Midbrain (tissue), 1 donor: ENCODE measurements at regions not wholly inside any gene's neighbourhood (a gene's known extent, or its start where the extent isn't known, plus 50 kb on each side); places are given as distances from the start of the nearest gene placed in this dataset.

Experiments
- DNase-seq: peaks from one replicate; lab custom pipeline; 2025; lab: John Stamatoyannopoulos, UW

DNA sequence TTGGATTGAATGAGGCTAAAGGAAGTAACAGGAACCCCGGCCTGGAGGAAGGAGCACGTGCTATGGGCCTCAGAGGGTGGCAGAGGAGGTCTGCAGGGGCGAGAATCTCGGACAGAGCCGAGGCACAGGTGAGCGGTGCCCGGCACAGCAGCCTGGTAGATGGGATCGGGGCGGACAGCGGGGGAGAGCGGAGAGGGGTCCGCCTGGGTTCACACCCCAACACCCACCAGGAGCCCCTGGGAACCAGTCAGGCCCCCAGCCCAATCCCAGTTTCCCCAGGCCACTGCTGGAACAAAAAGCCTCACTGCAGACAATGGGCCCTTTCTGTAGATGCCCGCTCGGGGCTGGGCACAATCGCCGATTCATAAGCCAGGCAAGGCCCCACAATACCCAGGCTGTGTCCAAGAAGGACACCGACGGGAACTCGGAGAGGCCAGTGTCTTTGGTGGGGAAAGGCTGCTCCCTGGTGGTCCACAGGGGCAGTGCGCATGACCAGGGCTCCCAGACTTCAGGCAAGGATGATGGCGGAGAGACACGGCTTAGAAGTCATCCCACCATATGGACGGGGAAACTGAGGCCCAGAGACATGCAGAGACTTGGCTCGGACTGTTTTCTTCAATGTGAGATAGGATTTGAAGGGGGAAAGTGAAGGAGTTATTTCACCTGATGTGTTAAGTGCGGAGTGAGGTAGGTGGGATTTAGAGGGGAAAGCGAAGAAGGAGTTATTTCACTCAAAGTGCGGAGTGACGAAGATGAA, 106.9 kb upstream of the GPR26 start:
- DNase-seq, result peak; percentile 92

DNA sequence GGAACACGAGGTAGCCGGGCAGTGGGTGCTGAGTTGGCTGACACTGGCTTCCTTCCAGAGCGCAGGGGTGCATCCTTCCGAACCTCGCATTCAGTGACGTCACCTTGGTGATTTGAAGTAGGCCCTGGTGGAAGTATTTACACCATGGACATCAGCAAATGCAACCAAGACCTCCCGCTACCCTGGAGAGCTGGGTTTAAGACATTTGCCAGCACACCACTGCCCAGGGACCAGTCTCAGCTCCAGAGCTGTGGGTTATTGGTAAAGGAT, 106.4 kb upstream of the GPR26 start:
- no peak for DNase-seq

DNA sequence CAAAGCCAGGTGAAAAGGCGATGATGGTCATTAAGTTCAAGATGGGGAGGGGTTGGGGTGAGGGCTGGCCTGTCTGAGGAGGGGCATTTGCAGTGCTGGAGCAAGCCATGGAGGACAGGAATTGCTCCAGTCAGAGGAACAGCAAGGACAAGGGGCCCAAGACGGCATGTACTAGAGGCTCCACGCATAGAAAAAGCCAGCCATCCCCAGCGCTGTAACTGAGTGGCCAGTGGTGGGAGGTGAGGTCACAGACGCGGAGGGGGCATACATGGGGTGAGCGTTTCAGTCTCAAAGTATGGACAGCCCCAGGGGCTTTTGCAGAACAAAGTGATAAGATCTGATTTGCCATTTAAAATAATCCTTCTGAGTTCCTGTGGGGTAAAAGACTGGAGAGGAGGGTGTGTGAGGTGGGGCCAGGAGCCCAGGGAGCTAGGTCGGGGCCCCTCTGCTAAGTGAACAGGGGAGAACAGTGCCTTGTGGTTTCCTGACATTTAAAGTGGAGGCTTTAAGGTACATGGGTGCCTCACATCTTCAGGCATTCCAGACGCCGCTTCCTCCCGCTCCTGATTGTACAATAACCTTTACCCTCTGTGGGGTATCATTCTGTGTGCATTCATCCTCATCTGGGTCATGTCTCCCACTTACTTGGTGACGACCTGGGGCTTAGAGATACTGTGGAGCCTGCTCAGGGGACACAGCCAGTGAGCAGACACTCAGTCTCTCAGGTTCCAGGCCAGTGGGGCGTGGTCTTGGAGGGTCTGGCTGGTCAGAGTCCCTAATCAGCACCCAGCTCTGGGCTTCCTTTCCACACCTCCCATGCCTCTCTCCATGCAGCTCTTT, 105.6 kb upstream of the GPR26 start:
- DNase-seq, result no peak

DNA sequence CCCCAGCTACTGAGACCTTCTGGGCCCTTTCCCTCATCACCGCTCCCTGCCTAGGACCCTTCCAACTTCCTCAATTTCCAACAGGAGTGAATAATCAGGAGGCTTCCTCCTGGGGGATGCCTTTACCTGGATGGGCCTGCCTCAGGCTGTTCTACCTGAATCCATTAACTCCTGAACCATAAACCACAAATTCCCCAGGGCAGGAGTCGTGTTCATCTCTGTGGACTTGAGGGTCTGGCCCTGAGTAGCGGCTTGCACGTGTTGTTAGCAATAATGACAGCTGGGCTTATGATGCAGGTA, 105.1 kb upstream of the GPR26 start:
- no peak for DNase-seq

DNA sequence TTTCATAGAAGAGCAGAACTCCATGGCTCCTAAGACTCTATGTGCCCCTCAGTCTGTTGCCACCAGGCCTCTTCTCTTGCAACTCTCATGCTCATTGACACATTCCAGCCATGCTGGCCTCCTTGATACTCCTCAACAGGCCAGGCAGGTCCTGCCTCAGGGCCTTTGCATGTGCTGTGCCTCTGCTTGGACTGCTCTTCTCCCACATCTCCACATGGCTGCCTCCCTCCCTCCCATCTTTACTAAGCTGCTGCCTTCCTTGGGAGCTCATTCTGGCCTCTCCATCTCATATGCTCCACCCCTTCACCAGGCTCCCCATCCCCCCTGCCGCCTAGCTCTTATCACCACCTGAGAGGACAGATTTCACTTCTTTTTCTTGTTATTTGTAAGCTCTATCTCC, 103.8 kb upstream of the GPR26 start:
- DNase-seq, result no peak

DNA sequence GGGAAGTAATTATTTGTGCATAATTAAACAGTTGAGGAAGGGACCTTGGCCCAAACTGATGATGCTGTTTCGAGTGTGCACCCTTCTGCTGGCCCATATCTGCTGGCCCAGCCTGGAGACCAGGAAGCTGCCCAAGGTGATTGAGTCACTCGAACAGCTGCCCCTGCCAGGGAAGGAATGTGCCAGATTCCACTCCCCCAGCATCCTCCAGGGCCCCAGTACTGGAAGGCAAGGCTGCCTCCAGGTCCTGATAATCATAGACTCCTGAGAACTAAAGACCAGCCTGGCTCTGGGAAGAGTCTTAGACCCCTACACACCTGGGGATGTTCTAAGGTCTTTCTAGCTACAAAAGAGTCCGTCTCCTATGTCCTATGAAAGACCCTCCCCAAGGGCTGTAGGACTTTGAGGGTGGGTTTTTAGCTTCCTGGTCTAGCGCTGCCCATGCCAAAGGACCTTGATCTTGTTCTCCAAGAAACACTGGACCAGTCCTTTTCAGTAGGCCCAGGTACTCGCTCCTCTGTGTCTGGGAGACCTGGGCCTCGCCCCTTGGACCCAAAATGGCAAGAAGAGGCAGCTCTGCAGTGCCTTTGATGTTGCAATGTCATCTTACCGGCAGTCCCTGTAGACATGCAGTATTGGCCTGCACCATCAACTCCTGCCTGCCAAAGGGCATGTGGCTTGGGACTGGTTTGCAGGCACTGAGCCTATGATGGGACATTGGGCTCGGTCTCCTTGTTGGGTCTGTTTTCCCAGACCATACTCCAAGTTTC, 103.2 kb upstream of the GPR26 start:
- no peak for DNase-seq

DNA sequence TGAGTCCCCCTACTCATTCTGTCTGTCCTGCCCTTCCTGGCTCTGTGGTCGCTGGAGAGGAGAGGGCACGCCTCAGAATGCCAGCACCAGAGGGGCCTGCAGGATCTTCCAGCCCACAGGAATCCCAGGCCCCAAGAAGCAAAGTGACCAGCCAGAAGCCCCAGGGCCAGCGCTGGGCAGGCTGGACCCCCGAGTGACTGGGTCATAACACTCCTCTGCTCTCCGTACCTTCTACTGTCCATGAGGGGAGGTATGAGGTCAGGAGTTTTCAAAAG, 102.6 kb upstream of the GPR26 start:
- no peak for DNase-seq

DNA sequence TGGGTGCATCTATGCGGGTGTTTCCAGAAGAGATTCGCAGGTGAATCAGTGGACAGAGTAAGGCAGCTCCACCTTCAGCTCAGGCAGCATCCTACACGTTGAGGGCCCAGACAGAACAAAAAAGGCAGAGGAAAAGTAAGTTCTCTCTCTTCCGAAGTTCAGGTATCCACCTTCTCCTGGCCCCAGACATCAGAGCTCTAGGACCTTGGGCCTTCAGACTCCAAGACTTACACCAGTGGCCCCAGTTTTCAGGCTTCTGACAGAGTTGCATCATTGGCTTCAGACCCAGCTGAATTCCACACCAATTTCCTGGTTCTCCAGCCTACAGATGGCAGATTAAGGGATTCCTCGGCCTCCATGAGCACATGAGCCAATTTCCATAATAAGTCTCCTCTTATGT, 102.2 kb upstream of the GPR26 start:
- no peak for DNase-seq

DNA sequence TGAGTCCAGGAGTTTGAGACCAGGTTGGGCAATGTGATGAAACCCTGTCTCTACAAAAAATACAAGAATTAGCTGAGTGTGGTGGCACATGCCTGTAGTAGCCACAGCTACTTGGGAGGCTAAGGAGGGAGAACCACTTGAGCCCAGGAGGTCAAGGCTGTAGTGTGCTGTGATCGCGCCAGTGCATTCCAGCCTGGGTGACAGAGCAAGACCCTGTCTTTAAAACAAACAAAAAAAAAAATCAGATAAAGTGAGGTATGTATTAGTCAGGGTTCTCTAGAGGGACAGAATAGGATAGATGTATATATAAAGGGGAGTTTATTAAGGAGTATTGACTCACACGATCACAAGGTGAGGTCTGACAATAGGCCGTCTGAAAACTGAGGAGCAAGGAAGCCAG, 101.5 kb upstream of the GPR26 start:
- no peak for DNase-seq

DNA sequence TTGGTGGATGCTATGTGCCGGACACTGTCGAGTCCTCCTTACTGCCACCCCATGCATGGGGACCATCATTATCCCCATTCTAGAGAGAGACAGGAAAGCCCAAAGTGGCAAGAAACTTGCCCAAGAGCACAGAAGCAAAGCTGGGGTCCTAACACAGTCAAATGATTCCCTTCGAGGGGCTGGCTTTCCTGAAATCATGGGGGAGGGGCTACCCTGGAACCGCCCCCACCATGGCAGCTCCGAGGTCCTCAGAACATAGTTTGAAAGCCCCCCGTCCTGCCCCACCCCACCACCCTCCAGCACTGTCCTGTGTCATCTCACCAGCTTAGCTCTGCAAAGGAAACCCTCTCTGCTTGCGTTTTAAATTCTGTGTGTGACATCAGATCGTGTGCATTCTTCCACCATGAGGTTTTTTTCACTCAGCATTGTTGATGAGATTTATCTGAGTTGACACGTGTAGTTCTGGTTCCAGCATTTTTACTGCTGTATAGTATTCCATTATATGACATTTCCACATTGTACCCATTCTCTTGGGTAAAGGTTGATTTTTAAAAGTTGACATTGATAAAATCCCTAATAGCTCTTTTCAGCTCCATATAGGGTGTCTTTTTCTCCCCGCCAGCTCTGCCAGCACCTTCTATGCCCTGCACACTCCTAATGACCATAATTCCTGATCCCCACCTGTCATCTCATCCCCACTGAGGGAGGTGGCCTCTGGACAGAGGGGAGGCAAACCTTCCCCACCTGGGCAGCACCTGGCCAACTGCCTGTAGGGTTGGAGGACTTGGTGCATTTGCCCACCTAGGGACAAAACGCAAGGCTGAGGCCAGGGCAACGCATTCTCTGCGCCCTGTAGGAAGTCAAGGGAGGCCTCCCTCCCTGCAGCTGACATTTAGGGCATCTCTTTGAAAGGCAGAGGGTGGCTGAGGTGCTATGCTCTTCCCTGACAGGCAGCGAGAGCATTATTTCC, 100.2 kb upstream of the GPR26 start:
- no peak for DNase-seq

DNA sequence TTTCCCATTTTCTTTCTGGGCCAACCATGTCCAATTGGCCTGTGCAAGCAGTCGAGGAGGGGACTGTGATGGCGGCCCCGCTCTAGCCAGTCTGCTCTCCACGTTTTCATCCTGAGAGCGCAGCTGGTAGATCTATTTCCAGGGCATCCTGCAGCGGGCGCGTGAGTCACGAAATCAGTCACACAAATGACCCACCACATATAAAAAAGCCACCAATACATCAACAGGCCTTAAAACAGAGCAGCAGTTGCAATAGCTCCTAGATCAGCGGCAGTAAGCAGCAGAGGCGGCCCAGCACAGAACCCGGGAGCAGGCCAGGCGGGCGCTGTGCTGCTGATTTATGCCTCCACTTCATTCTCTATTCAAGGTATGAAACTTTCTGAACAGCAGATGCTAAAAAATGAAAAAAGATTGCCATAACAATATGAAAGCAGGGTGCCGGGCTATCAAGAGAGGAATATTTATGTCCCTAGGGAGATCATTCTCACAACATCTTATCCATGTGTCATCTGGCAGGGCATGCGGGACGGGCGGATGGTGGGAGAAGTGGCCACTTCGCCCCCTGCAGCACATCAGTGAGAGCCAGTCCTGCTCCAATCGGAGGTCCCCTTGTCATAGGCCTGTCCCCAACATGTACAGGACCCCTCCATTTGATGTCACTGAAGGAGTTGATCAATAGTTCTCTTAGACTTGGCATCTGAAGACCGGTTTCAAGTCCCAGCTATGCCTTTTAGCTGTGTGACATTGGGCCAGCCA, 98.0 kb upstream of the GPR26 start:
- DNase-seq, result no peak

DNA sequence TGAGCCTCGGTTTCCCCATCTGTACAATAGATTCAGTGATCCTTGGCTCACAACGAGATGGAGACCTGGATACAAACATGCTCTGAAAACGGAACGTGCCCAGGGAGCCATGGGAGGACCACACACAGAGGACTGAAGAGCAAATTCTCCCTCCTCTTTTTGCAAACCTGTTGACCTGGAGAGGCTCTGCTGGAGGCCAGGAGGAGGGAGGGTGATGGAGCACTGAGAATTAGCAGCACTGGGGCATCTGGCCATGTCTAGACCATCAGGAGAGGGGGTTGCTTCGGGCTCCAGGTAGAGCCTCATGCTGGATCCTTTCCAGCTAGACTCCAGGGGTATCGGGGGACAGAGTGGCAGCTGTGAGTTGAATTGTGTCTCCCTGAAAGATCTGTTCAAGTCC, 97.4 kb upstream of the GPR26 start:
- no peak for DNase-seq

DNA sequence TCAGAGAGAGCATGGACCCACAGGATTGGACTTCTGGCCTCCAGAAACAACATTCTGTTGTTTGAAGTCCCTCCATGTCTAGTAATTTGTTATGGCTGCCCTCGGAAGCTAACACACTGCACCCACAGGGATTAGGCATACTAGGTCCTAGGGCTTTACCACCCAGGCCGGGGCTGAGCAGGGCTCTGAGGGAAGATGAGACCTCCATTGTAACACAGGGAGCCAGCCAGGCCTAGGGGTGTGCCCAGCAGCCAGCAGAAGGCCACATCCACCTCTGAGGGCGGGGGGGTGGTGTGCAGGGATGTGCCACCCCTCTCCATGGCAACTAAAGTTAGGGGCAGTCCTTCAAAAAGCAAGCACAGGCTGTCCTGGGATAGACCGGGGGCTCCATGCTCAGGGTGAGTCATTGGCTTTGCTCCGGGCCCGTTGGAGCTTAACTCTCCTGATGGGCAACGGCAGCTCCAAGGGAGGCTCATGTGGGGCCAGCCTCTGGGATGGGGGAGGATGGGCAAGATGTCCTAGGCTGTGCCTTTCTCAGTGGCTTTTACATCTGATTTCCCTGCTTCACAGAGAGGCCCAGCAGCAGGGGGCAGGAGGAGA, 96.6 kb upstream of the GPR26 start:
- no peak for DNase-seq

DNA sequence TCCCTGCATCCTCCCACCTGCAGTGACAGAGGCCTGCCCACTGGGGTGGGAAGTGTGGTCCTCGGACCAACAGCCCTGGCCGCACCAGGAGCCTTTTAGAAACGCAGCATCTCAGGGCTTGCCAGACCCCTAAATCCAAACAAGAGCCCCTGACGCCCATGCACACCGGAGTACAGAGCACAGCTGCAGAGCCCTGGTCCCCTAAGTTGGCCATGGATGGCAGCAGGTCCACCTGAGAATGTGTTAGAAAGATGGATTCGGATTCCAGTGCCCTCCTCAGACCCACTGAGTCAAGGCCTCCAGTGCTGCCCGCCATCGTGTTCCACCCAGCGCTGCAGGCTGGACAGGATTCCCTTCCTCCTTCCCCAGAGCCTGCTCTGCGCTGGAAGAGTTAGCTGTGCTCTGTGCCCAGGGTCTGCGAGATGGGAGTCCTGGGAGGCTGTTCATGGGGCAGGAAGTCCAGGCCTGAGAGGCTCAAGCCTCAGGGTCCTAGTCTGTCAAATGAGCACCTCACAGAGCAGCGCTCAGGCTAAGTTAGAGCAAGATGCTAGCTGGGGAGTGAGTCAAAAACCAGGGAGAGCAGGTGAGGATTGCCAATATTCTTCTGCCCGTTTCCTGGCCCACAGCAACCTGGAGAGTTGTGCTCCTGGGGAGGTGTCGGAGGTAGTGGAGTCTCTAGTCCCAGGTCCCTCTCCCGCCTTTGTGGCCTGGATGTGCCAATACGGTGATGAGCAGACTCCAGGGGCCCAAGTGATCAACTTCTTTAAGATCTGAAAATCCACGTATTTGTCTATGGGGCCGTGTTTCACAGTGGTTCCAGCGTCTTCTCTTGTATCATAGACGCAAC, 95.9 kb upstream of the GPR26 start:
- no peak for DNase-seq

DNA sequence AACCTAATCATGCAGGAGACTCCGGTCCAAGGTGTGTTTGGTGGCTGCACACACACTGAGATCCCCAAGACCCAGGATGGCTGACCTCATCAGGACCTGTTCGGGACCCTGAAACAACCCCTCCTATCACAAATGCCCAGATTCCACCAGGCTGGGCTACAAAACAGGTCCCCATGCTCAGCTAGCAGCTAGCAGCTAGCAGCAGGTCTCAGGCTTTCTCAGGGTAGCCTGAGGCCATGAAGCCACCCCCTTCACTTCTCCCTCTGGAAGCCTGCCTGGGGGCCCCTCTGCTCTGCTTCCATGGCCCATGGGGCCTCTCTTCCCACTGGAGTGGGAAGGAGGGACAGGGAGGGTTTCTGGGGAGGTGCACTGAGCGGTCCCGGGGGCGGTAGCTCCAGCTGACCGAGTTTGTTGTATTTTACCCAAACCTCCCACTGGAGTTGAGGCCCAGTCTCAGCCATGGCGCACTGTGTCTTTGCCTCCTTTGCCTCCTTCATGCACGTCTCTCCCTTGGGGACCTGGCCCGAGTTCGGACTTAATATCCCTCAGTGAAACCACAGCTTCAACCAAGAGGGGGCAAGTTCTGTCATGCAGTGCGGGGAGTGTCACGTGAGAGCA, 95.1 kb upstream of the GPR26 start:
- no peak for DNase-seq

DNA sequence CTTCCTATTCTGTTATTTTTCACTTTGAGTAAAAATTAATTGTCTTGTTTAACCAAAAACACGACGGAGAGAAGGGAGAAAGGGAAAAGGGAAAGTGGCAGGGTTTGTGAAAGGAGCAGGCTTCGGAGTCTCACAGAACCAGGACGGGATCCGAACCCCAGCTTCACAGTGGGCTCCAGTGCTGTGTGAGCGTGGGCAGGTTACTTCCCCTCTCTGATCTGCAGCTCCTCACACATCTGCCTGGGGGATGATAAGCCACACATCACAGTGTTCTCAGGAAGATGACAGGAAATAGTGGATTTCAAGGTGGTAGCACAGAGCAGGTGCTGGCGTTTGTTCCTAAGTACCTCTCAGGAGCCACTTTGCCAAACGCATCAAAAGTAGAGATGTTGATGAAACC, 94.2 kb upstream of the GPR26 start:
- DNase-seq, result no peak

DNA sequence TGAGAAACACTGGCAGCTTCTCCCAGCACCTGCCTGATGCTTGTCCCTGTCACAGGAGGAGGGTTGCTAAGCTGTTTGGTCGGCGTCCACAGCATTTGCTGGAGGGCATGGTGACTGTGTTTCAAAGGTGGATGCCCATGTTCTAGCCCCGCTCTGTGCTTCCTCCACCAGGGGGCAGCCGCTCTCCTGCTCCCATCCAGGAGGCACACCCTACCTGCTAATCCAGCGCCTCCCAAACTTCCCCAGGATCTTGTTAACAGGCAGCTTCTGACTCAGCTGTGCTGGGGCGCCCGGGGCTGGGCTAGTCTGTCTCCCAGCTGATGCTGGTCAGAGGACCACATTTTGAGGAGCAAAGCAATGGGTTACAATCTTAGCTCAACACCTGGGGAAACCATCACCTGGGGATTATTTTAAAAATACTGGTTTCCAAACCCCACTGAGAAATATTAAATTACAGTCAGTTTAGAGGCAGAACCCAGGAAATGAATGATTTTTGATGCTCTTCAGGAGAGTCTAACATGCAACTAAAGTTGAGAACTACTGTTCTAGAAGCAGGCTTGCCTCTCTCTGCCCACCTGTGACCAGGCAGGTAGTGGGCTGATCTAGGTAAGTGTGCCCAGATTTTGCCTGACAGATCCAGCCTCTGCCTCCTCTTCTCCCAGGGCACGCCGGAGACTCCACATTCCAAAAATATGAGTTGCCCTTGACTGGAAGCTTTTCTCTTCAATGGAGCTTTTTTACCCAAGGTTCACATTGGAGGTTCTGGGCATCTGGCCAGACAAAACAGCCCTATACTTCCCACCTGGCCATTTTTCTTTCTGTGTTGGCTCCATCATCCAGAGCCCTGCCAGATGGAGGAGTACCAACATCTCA, 92.7 kb upstream of the GPR26 start:
- DNase-seq, result no peak

DNA sequence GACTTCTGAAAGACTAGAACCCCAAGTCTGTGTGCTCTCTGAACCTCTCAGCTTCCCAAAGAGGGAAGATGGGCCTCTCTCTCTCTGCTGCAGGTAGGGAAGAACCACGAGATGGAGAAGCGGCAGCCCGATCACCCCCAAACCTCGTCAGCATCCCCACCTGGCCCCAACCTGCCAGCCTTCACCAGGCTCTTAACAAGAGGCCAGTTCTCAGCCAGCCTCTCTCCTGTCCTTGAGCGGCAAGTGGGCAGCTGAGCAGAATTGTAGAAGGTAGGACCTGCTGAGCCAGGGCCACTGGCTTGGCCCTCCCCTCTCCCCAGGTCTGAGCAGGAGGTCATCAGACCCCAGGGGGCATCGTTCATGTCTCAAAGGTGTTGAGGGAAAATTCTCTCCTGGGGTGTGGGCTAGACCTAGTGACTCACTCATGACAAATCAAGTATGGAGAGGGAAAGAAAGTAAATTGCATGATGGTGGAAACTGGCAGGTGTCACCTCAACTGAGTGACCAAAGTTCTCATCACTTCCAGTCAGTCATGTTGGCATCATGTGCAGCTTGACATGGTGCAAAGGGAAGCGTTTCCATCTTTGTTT, 92.0 kb upstream of the GPR26 start:
- no peak for DNase-seq
